ENCODE measurements at regions not wholly inside any gene's neighbourhood (a gene's known extent, or its start where the extent isn't known, plus 50 kb on each side); places are given as distances from the start of the nearest gene placed in this dataset.
"Not testable (repeated sequence)": the region's sequence is repeated elsewhere in the genome, so short reads cannot be mapped to it uniquely, and the experiment has no call there.

DNA sequence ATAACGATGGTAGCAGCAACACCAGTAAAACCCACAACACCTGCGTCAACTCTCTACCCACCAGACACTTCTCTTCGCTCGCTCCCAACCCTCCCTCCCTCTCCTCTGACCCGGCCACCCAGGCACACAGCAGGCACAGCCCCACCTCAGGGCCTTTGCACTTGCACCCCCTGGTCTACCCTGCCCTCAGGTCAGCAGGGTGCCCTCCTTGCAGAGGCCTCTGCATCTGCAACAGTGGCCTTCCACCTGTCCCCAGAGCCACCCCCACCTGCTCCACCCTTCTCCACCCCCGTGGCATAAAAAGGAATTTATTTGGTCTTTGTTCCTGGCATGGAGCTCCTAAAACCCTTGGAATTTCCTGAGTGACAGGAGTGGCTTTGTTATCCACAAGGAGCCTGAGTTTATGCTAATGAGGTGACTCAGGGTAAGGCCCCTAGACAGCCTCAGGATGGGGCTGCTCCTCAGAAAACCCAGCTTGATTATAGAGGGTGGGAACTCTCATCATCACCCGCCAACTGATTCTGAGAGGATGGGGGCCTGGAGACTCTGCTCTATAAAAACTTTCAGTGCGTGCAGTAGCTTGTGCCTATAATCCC lies 88.1 kb downstream of the KCNJ18 start:
- not testable (repeated sequence) for TF ChIP-seq CTCF, POLR2A (IDR thresholded peaks at IDR 0.05)
